Stimulated activated CD8-positive, alpha-beta memory T cell treated with anti-CD3 and anti-CD28 coated beads, Interleukin-15, amount 100 ng/mL, for 4 hours (primary cell): ENCODE measurements at regions not wholly inside any gene's neighbourhood (a gene's known extent, or its start where the extent isn't known, plus 50 kb on each side); places are given as distances from the start of the nearest gene placed in this dataset.

ENCODE experiments used
- DNase-seq, 2 donors: peaks; one replicate each; pipeline ENCODE4 v3.0.0-alpha.2; 2020; ENCODE audit warnings: low read depth in 2 of 2

DNA sequence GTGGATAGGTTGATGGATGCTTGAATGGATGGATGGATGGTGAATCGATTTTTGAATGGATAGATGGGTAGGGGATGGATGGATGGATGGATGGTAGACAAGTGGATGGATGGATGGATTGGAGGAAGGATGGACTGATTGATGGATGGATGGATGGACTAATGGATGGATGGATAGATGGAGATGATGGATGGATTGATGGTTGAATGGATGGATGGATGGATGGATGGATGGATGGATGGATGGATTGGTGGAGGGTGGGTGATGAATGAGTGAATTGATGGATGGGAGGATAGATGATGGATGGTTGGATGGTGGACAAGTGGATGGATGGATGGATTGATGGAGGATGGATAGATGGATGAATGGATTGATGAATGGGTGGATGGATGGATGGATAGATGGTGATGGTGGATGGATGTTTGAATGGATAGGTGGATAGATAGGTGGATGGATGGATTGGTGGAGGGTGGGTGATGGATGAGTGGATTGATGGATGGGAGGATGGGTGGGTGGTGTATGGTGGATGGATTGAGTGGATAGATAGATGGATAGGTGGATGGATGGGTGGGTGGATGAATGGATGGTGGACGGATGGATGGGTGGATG is 1140.9 kb downstream of the BRD1 start:
- no peak for DNase-seq

GRCh38 chr22:48685767-48686166 is 1141.9 kb downstream of the BRD1 start:
- DNase-seq = no peak

DNA sequence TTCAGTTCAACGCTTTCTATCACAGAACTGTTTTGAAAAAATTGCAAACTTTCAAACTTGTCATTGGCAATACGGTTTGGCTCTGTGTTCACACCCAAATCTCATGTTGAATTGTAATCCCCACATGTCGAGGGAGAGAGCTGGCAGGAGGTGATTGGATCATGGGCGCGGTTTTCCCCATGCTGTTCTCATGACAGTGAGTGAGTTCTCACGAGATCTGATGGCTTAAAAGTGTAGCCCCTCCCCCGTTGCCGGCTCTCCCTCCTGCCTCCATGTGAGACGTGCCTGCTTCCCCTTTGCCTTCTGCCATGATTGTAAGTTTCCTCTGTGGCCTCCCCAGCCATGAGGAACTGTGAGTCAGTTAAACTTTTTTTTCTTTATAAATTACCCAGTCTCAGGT is 1144.0 kb downstream of the BRD1 start:
- no peak for DNase-seq

DNA sequence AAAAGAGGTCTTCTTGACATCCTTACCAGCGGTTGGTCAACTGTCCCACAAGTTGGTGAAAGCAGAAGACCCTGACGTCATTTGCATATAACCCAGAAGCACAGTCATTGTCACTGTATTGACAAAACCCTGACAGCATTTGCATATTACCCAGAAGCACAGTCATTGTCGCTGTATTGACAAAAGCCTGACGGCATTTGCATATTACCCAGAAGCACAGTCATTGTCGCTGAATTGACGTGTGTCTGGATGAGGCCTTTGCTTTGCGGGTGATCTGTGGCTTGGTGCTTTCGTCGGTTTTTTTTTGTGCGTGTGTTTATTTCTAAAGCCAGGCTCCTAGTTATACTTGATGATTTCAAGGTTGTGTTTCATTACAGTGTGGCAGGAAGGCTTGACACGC is 1145.2 kb downstream of the BRD1 start:
- no peak for DNase-seq

DNA sequence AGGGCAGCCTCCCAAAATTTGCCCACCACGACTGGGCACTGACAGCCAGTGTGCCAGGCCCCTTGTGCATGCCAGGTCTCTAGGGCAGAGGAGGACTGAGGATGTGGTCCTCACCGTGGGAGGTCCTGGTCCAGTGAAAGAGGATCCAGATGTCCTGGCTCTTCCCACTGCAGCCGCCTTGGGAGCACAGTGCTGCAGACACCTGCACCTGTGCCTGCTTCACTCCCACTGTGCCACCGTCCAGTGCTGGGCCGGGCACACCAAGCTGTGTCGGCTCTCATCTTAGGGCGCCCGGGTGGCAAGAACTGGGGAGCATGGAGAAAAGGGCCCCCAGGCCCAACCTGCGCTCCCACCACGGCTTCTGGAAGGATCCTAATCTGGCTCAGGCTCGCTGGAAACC is 1147.1 kb downstream of the BRD1 start:
- DNase-seq = no peak

DNA sequence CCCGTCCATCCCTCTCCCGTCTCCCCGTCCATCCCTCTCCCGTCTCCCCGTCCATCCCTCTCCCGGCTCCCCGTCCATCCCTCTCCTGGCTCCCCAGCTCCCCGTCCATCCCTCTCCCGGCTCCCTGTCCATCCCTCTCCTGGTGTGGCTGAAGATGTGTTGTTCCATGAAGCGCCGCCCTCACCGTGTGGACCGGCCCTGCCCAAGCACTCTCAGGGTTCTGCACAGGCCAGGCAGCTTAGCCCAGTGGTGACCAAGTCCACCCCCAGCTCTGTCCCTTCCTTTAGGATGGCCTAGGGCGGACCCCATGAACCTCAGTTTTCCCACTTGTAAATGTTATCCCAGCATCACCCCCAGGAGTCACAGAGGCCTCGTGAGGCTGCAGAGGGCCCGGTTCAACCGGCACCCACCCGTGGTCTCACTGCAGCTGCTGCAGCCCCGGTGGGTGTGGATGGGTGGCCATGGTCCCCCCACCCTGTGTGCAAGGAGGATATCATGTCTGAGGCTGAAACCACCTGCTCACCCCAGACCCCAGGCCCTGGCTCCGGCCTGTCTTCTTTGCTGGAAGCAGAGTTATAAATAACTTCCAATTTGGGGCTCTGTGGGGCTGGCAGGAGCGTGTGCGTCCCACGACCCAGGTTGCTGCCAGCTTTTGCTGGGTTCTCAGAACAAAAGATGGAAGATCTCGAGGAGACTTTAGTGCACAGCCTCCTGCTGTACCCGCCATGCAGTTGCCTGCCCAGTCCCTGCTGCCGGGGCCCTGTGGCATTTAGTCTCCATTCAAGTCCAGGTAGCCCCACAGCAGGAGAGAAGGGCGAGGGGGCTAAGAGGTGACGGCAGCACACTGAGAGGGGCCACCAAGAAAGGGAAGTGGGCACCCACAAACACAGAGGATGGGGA is 1147.8 kb downstream of the BRD1 start:
- DNase-seq = no peak

- no peak for DNase-seq
Measured at GRCh38 chr22:48678171-48679135, 1149.2 kb downstream of the BRD1 start.

- DNase-seq = no peak
Measured at GRCh38 chr22:48677621-48678020, 1150.1 kb downstream of the BRD1 start.

- no peak for DNase-seq
Measured at GRCh38 chr22:48677168-48677520, 1150.5 kb downstream of the BRD1 start.

- DNase-seq = no peak
Measured at GRCh38 chr22:48676266-48677167, 1151.2 kb downstream of the BRD1 start.

- DNase-seq = no peak
Measured at GRCh38 chr22:48675830-48676145, 1151.9 kb downstream of the BRD1 start.

- no peak for DNase-seq
Measured at GRCh38 chr22:48675141-48675829, 1152.4 kb downstream of the BRD1 start.

GRCh38 chr22:48673806-48674500 is 1153.7 kb downstream of the BRD1 start:
- DNase-seq = no peak

GRCh38 chr22:48672387-48672786 is 1155.3 kb downstream of the BRD1 start:
- DNase-seq = no peak

DNA sequence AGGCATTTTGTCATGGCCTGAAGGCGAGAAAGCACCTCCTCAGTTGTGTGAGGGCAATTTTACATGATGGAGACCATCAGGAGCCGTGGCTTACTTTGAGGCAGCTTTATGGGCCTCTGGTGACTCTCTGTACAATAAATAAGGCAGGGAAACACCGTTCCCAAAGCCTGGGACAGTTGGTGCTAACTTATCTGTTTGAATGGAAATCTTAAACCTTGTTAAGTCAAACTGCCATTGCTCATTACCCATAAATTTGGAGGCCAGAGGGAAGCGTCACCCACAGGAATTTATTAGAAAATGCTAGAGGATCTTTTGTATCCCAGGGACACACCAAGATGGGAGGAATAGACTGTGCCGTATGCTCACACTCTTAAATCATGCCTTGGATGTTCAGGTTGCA is 1156.9 kb downstream of the BRD1 start:
- DNase-seq = no peak

DNA sequence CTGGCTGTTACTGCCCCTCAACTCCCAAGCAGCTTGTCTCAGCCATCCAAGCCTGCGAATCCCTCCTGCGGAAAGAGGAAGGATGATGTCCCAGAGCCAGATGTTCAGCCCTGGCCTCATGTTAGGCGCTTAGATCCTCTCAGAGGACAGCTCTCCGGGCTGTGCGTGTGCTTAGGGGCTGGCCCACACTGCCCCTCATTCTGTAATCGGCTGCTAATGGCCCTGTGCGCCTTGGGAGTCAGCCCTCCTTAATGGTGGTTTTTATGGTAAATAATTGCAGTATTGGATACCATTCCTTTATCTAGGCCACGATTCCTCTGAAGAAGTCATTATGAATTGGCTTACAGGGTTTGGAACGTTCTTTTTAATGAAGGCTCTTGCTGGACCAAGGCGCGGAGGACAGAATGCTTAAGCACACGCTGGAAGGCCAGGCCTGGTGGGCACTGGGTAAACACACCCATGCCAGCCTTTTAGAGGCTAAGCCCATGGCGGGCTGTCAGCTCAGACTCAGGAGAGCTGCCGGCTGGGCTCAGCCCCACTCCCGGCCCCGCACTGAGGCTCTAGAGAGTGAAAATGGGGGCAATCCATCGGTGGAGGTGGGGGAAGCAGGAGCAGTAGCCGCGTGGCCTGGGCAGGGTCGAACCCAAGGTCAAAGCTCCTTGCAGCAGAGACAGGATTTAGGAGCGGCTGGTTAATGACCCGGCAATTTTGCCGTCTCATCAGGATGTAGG is 1157.5 kb downstream of the BRD1 start:
- DNase-seq = no peak

DNA sequence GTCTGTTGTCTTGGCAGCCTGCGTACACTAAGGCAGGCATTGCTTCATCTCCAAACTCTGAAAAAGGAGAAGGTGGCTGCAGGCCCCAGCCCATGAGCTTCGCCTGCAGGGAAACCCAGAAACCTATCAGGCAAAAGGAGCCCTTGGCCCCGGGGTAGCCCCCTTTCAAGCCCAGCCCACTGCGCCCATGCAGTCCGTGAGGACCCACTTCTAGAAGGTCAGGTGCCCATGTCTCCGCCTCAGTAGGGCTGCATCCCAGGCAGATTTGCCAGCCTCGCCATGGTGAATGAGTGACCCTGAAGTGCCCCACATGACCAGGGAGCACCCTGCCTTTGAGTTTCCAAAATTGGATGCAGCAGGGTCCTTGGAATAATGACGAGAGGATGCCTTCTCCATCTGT is 1158.4 kb downstream of the BRD1 start:
- DNase-seq = no peak

GRCh38 chr22:48667289-48667688 is 1160.4 kb downstream of the BRD1 start:
- no peak for DNase-seq

- DNase-seq = no peak
Measured at GRCh38 chr22:48666620-48667019, 1161.1 kb downstream of the BRD1 start.
